SK-N-SH (cell line): ENCODE measurements at regions not wholly inside any gene's neighbourhood (a gene's known extent, or its start where the extent isn't known, plus 50 kb on each side); places are given as distances from the start of the nearest gene placed in this dataset.

Experiments used
- CTCF ChIA-PET: fragments of 300-600, 350-600 bp; formaldehyde crosslinking; extraction: SDS; loops from one replicate; lab custom pipeline; 2021; lab: Yijun Ruan, JAX
- POLR2A ChIA-PET: fragments of 350-600 bp; sonication (Branson Sonifier 250); formaldehyde crosslinking; extraction: SDS; loops from one replicate; lab custom pipeline; 2020; ENCODE audit warnings: antibody characterized with exemption, inconsistent platforms; lab: Yijun Ruan, JAX
- DNase-seq: peaks from one replicate; pipeline ENCODE4 v3.0.0; 2012
- H2AFZ ChIP-seq: fragments of 200-600 bp; sonication (generic); 2 replicates; pipeline ENCODE4 v1.8.1; 2016; ENCODE audit warnings: antibody characterized with exemption, mild to moderate bottlenecking, low read depth
- H3F3A ChIP-seq: fragments of 200-600 bp; sonication (generic); replicated peaks from 2 replicates; pipeline ENCODE3; 2016; ENCODE audit warnings: antibody characterized with exemption, mild to moderate bottlenecking; ENCODE audit not compliant: insufficient read depth
- H3K27ac ChIP-seq, 2 experiments: fragments of 200-500 bp in 1 of 2; fragments of 200-600 bp in 1 of 2; sonication (Bioruptor generic) in 1 of 2; sonication (generic), shearing (Covaris generic) in 1 of 2; 2 replicates each; pipeline versions ENCODE4 v1.5.1 to v1.6.1; 2014 to 2016; ENCODE audit warnings: low read depth in 2 of 2, inconsistent platforms in 1 of 2, low read length in 1 of 2, mild to moderate bottlenecking in 1 of 2, mixed read lengths in 1 of 2
- H3K27me3 ChIP-seq: fragments of 200-600 bp; sonication (generic), shearing (Covaris generic); 2 replicates; pipeline ENCODE4 v1.6.1; 2016; ENCODE audit warnings: mixed run types; ENCODE audit not compliant: insufficient read depth
- H3K36me3 ChIP-seq, 2 experiments: fragments of 200-500 bp in 1 of 2; fragments of 200-600 bp in 1 of 2; sonication (Bioruptor generic) in 1 of 2; sonication (generic) in 1 of 2; replicated peaks in 1 of 2; 2 replicates each; pipeline versions ENCODE3 to v1.5.1; 2014 to 2016; ENCODE audit warnings: low read length in 1 of 2, mild to moderate bottlenecking in 1 of 2; ENCODE audit not compliant: insufficient read depth in 2 of 2, control insufficient read depth in 1 of 2
- H3K4me1 ChIP-seq, 2 experiments: fragments of 200-500 bp in 1 of 2; fragments of 200-600 bp in 1 of 2; sonication (Bioruptor generic) in 1 of 2; sonication (generic), shearing (Covaris generic) in 1 of 2; 2 replicates each; pipeline versions ENCODE4 v1.5.1 to v1.6.1; 2014 to 2016; ENCODE audit warnings: low read depth in 1 of 2, low read length in 1 of 2, mixed run types in 1 of 2; ENCODE audit not compliant: insufficient read depth in 2 of 2, control insufficient read depth in 1 of 2
- H3K4me2 ChIP-seq: fragments of 200-600 bp; sonication (generic), shearing (Covaris generic); 2 replicates; pipeline ENCODE4 v1.6.1; 2017; ENCODE audit warnings: mixed run types
- H3K4me3 ChIP-seq, 2 experiments: fragments of 200-500 bp in 1 of 2; fragments of 200-600 bp in 1 of 2; sonication (Bioruptor generic) in 1 of 2; sonication (generic), shearing (Covaris generic) in 1 of 2; 2 replicates each; pipeline versions ENCODE4 v1.5.1 to v1.8.1; 2014 to 2016; ENCODE audit warnings: low read depth in 2 of 2, inconsistent platforms in 1 of 2, low read length in 1 of 2, mild to moderate bottlenecking in 1 of 2, mixed read lengths in 1 of 2, moderate library complexity in 1 of 2
- H3K79me2 ChIP-seq: fragments of 200-600 bp; sonication (generic); 2 replicates; pipeline ENCODE4 v1.8.1; 2017; ENCODE audit warnings: mild to moderate bottlenecking; ENCODE audit not compliant: insufficient read depth
- H3K9ac ChIP-seq: fragments of 200-600 bp; sonication (generic); 2 replicates; pipeline ENCODE4 v1.6.1; 2017; ENCODE audit warnings: mixed run types
- H3K9me2 ChIP-seq: fragments of 200-600 bp; sonication (generic); 2 replicates; pipeline ENCODE4 v1.6.1; 2017; ENCODE audit warnings: mixed run types
- H3K9me3 ChIP-seq: fragments of 200-600 bp; sonication (generic); 2 replicates; pipeline ENCODE4 v1.6.1; 2017; ENCODE audit warnings: mixed run types, mild to moderate bottlenecking, moderate library complexity
- H4K20me1 ChIP-seq: fragments of 200-600 bp; sonication (generic); 2 replicates; pipeline ENCODE4 v1.6.1; 2017; ENCODE audit warnings: mild to moderate bottlenecking, mixed run types; ENCODE audit not compliant: insufficient read depth
- FOXJ3 ChIP-seq: sonication (generic); formaldehyde crosslinking; IDR thresholded peaks from 2 replicates; pipeline ENCODE4 v1.5.1; 2020; ENCODE audit warnings: mild to moderate bottlenecking, missing genetic modification reagents
- FOXM1 ChIP-seq: IDR thresholded peaks from 2 replicates; pipeline ENCODE4 v1.4.0; 2012; ENCODE audit warnings: low read depth, mild to moderate bottlenecking
- IRF3 ChIP-seq: fragments of 150-350 bp; IDR thresholded peaks from 2 replicates; pipeline ENCODE4 v1.6.1; 2016; ENCODE audit warnings: mild to moderate bottlenecking, low read depth, low read length
- JUND ChIP-seq: IDR thresholded peaks from 2 replicates; pipeline ENCODE4 v1.4.0; 2012
- MEF2A ChIP-seq: IDR thresholded peaks from 2 replicates; pipeline ENCODE4 v1.4.0; 2012; ENCODE audit warnings: low read depth, borderline replicate concordance
- MXI1 ChIP-seq: IDR thresholded peaks from 2 replicates; pipeline ENCODE4 v1.6.1; 2012; ENCODE audit warnings: mild to moderate bottlenecking, low read depth, low read length, improper control_type of control experiment
- NFIC ChIP-seq: IDR thresholded peaks from 2 replicates; pipeline ENCODE4 v1.4.0; 2012; ENCODE audit warnings: borderline replicate concordance
- NRF1 ChIP-seq: IDR thresholded peaks from 2 replicates; pipeline ENCODE4 v1.6.1; 2012; ENCODE audit warnings: low read depth, mild to moderate bottlenecking, low read length
- POLR2AphosphoS5 ChIP-seq: IDR thresholded peaks from 2 replicates; pipeline ENCODE4 v1.6.1; 2012; ENCODE audit warnings: low read depth, low read length
- RCOR1 ChIP-seq: fragments of 150-350 bp; IDR thresholded peaks from 2 replicates; pipeline ENCODE4 v1.6.1; 2017; ENCODE audit warnings: antibody characterized with exemption, low read length
- SIN3A ChIP-seq: IDR thresholded peaks from 2 replicates; pipeline ENCODE4 v1.6.1; 2012; ENCODE audit warnings: low read depth, mild to moderate bottlenecking, low read length, moderate library complexity, borderline replicate concordance
- SMC3 ChIP-seq: IDR thresholded peaks from 2 replicates; pipeline ENCODE4 v1.6.1; 2012; ENCODE audit warnings: low read depth, low read length, improper control_type of control experiment
- TCF12 ChIP-seq: IDR thresholded peaks from 2 replicates; pipeline ENCODE4 v1.4.0; 2012
- WGBS: methylation state at CpG from one replicate; pipeline ENCODE4 v1.1.6; 2017; ENCODE audit warnings: low lambda C conversion rate; 5-methylcytosine and 5-hydroxymethylcytosine counted together
- TF ChIP-seq, protein P1 (sequence below): IDR thresholded peaks from 2 replicates; pipeline ENCODE4 v1.6.1; 2012; ENCODE audit warnings: mild to moderate bottlenecking, low read depth, low read length, moderate library complexity
- TF ChIP-seq, protein P2 (sequence below): IDR thresholded peaks from 2 replicates; pipeline ENCODE4 v1.4.0; 2012; ENCODE audit warnings: low read depth

GRCh38 chr4:81650606-81651242 is 179.0 kb upstream of the RASGEF1B start:
- DNase-seq, result no peak
- no peaks in the 10 kb centered on the region for H3K4me1 ChIP-seq
- ChIA-PET CTCF (no interaction called here), POLR2A (no interaction called here)
- H3K79me2 ChIP-seq, result no peaks in the 10 kb centered on the region
- no peak overlapping the region for H3K4me3 ChIP-seq
- H3K9me3 ChIP-seq, result no peaks in the 10 kb centered on the region
- no peak overlapping the region for H3K27ac ChIP-seq
- WGBS, result 0% methylated on average over 3 of the region's 3 CpGs
- no peak overlapping the region for H3K4me2 ChIP-seq
- no peaks in the 10 kb centered on the region for H3K9me2 ChIP-seq
- H2AFZ ChIP-seq, result no peak overlapping the region
- no peaks in the 10 kb centered on the region for H3K27me3 ChIP-seq
- H4K20me1 ChIP-seq, result no peaks in the 10 kb centered on the region
- H3K36me3 ChIP-seq, result no peaks in the 10 kb centered on the region
- no peak overlapping the region for H3K9ac ChIP-seq
- TF ChIP-seq SIN3A (no peak), MEF2A (no peak), RCOR1 (no peak), SMC3 (no peak), FOXM1 (no peak), JUND (no peak), TCF12 (no peak), FOXJ3 (CRISPR knock-in tag) (no peak), MXI1 (no peak), POLR2AphosphoS5 (no peak), IRF3 (no peak), NFIC (no peak), NRF1 (no peak)
- TF ChIP-seq, protein P1, sequence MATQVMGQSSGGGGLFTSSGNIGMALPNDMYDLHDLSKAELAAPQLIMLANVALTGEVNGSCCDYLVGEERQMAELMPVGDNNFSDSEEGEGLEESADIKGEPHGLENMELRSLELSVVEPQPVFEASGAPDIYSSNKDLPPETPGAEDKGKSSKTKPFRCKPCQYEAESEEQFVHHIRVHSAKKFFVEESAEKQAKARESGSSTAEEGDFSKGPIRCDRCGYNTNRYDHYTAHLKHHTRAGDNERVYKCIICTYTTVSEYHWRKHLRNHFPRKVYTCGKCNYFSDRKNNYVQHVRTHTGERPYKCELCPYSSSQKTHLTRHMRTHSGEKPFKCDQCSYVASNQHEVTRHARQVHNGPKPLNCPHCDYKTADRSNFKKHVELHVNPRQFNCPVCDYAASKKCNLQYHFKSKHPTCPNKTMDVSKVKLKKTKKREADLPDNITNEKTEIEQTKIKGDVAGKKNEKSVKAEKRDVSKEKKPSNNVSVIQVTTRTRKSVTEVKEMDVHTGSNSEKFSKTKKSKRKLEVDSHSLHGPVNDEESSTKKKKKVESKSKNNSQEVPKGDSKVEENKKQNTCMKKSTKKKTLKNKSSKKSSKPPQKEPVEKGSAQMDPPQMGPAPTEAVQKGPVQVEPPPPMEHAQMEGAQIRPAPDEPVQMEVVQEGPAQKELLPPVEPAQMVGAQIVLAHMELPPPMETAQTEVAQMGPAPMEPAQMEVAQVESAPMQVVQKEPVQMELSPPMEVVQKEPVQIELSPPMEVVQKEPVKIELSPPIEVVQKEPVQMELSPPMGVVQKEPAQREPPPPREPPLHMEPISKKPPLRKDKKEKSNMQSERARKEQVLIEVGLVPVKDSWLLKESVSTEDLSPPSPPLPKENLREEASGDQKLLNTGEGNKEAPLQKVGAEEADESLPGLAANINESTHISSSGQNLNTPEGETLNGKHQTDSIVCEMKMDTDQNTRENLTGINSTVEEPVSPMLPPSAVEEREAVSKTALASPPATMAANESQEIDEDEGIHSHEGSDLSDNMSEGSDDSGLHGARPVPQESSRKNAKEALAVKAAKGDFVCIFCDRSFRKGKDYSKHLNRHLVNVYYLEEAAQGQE, result no peak
- TF ChIP-seq, protein P2, sequence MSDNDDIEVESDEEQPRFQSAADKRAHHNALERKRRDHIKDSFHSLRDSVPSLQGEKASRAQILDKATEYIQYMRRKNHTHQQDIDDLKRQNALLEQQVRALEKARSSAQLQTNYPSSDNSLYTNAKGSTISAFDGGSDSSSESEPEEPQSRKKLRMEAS, result no peak
- H3F3A ChIP-seq, result no peaks in the 10 kb centered on the region
